Caco-2 (cell line): ENCODE measurements at regions not wholly inside any gene's neighbourhood (a gene's known extent, or its start where the extent isn't known, plus 50 kb on each side); places are given as distances from the start of the nearest gene placed in this dataset.

ENCODE experiments used
- BruUV-seq: library from RNA; stranded (reverse); fragments of 400-500 nt; replicated peaks from 2 replicates; lab custom pipeline; 2021; lab: Mats Ljungman, UMichigan
- CTCF ChIA-PET: fragments of 300-600 bp; sonication (Branson Sonifier 250); formaldehyde crosslinking; loops from one replicate; lab custom pipeline; 2022; ENCODE audit warnings: antibody characterized with exemption; lab: Charles Lee
- POLR2A ChIA-PET: fragments of 300-600 bp; sonication (Branson Sonifier 250); formaldehyde crosslinking; loops from one replicate; lab custom pipeline; 2022; ENCODE audit warnings: antibody characterized with exemption; lab: Charles Lee
- DNase-seq, 2 experiments: peaks; one replicate each; pipeline versions ENCODE4 v3.0.0 to v3.0.0-alpha.2; 2020 to 2022
- H3K27me3 ChIP-seq: replicated peaks from 2 replicates; pipeline ENCODE4 v1.6.0; 2011; ENCODE audit warnings: low read length; ENCODE audit not compliant: control insufficient read depth, insufficient read depth
- H3K36me3 ChIP-seq: 2 replicates; pipeline ENCODE4 v1.5.1; 2011; ENCODE audit warnings: low read length; ENCODE audit not compliant: control insufficient read depth, insufficient read depth
- H3K4me1 ChIP-seq: fragments of 250-450 bp; sonication (Bioruptor Pico); 2 replicates; pipeline ENCODE4 v1.5.1; 2020; ENCODE audit warnings: mild to moderate bottlenecking
- H3K4me3 ChIP-seq: 2 replicates; pipeline ENCODE4 v1.5.1; 2011; ENCODE audit warnings: low read depth, mild to moderate bottlenecking, control low read depth, low read length
- H3K9me3 ChIP-seq: fragments of 250-450 bp; sonication (Bioruptor Pico); 2 replicates; pipeline ENCODE4 v1.5.1; 2020; ENCODE audit warnings: mild to moderate bottlenecking, moderate library complexity
- H3K27ac Mint-ChIP-seq: one replicate; pipeline ENCODE4 v1.8.0; 2022; ENCODE audit warnings: mixed read lengths; ENCODE audit not compliant: unreplicated experiment
- H3K27me3 Mint-ChIP-seq: one replicate; pipeline ENCODE4 v1.8.0; 2022; ENCODE audit warnings: mixed read lengths; ENCODE audit not compliant: insufficient read depth, unreplicated experiment
- H3K36me3 Mint-ChIP-seq: one replicate; pipeline ENCODE4 v1.8.0; 2022; ENCODE audit warnings: mild to moderate bottlenecking, mixed read lengths; ENCODE audit not compliant: insufficient read depth, unreplicated experiment
- H3K4me1 Mint-ChIP-seq: one replicate; pipeline ENCODE4 v1.8.0; 2022; ENCODE audit warnings: low read depth, mixed read lengths; ENCODE audit not compliant: unreplicated experiment
- H3K4me3 Mint-ChIP-seq: one replicate; pipeline ENCODE4 v1.8.0; 2022; ENCODE audit warnings: mild to moderate bottlenecking, moderate library complexity, mixed read lengths; ENCODE audit not compliant: unreplicated experiment
- H3K9me3 Mint-ChIP-seq: one replicate; pipeline ENCODE4 v1.8.0; 2022; ENCODE audit warnings: mixed read lengths; ENCODE audit not compliant: unreplicated experiment
- CTCF ChIP-seq, 2 experiments: fragments of 200-600 bp in 1 of 2; IDR thresholded peaks; 1 replicate in 1 of 2; 2 replicates in 1 of 2; pipeline versions ENCODE4 v1.5.1 to v1.8.0; 2011 to 2022; ENCODE audit warnings: antibody characterized with exemption in 1 of 2, control low read depth in 1 of 2, inconsistent platforms in 1 of 2, low read depth in 1 of 2, low read length in 1 of 2, mild to moderate bottlenecking in 1 of 2, moderate library complexity in 1 of 2; ENCODE audit not compliant: insufficient read depth in 1 of 2, severe bottlenecking in 1 of 2, unreplicated experiment in 1 of 2
- intact Hi-C: fragments of 100-400 bp; cut with micrococcal nuclease; formaldehyde crosslinking; loops from one replicate; pipeline ENCODE4 v1.10.0; 2022; ENCODE audit not compliant: unreplicated experiment

GRCh38 chr1:55580845-55581332 lies 365.7 kb upstream of the USP24 start:
- BruUV-seq, result no TSS peak
- Mint-ChIP-seq H3K4me1 (no peaks in the 10 kb centered on the region), H3K27me3 (no peaks in the 10 kb centered on the region), H3K27ac (no peak overlapping the region), H3K36me3 (no peaks in the 10 kb centered on the region), H3K4me3 (no peak overlapping the region), H3K9me3 (no peaks in the 10 kb centered on the region)
- POLR2A ChIA-PET, result no interaction called here
- H3K4me3 ChIP-seq, result no peak overlapping the region
- no peaks in the 10 kb centered on the region for H3K9me3 ChIP-seq
- CTCF ChIA-PET, result no interaction called here
- intact Hi-C loops, result no loop called here
- no peak for DNase-seq
- H3K4me1 ChIP-seq, result no peaks in the 10 kb centered on the region
- H3K36me3 ChIP-seq, result no peaks in the 10 kb centered on the region
- no peak for TF ChIP-seq CTCF (IDR thresholded peaks at IDR 0.05; ENCODE audit: insufficient read depth in 1 of 2, low read depth in 1 of 2, low read length in 1 of 2, severe bottlenecking in 1 of 2, unreplicated experiment in 1 of 2)
- H3K27me3 ChIP-seq, result no peaks in the 10 kb centered on the region

DNA sequence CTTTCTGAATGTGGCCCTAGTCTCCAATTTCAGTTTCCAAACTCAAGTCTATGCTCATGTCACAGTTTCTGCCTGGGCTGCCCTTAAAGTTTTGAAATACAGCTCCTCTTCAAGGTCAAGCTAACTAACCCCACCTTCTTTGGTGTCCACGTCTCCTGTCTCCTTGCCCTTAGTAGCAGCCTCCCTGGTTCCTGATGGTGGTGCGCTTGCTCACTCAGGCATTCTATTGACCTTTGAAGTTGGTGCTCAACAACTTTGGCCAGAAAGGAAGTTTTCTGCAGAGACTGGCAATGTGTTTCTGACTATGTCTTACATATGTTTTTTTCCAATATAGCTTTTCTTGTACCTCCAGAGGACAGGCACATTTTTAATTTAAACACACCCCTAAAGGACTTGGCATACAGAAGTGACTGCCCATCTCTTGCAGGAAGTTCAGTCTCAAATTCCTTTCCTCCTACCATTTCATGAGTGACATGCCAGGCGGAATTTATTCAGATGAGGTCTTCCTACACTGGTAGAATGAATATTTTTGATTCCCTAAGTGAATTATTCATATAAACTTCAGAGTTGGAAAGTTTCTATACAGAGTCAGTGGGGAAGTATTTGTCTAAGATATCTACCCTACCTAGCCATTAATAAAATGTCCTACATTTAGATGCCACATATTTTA lies 364.3 kb upstream of the USP24 start:
- intact Hi-C loops, result no loop called here
- Mint-ChIP-seq H3K4me1 (no peaks in the 10 kb centered on the region), H3K9me3 (no peaks in the 10 kb centered on the region), H3K27ac (no peak overlapping the region), H3K4me3 (no peak overlapping the region), H3K36me3 (no peaks in the 10 kb centered on the region), H3K27me3 (no peaks in the 10 kb centered on the region)
- ChIA-PET POLR2A (no interaction called here), CTCF (no interaction called here)
- no peak overlapping the region for H3K4me3 ChIP-seq
- H3K9me3 ChIP-seq, result no peaks in the 10 kb centered on the region
- TF ChIP-seq CTCF (IDR thresholded peaks at IDR 0.05; ENCODE audit: insufficient read depth in 1 of 2, low read depth in 1 of 2, low read length in 1 of 2, severe bottlenecking in 1 of 2, unreplicated experiment in 1 of 2), result no peak
- no peaks in the 10 kb centered on the region for H3K36me3 ChIP-seq
- no peak for DNase-seq
- no peaks in the 10 kb centered on the region for H3K4me1 ChIP-seq
- no peaks in the 10 kb centered on the region for H3K27me3 ChIP-seq
- BruUV-seq, result no TSS peak

DNA sequence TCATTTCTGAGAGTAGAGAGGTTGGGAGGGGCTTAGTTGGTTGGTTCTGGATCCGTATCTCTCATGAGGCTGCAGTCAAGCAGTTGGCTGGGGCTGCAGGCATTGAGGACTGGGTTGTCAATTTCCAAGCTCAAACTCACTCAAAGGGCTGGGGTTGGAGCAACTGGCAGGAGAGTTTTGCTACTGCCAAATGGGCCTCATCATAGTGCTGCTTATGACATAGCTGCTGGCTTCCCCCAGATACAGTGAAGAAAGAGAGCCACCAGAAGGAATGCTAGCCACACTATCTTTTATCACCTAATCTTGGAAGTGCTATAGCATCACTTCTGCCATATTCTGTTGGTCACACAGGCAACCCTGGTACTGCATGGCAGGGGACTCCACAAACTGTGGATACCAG lies 363.5 kb upstream of the USP24 start:
- Mint-ChIP-seq H3K4me1 (no peaks in the 10 kb centered on the region), H3K27me3 (no peaks in the 10 kb centered on the region), H3K27ac (no peak overlapping the region), H3K9me3 (no peaks in the 10 kb centered on the region), H3K4me3 (no peak overlapping the region), H3K36me3 (no peaks in the 10 kb centered on the region)
- no peaks in the 10 kb centered on the region for H3K4me1 ChIP-seq
- no peak for DNase-seq
- H3K27me3 ChIP-seq, result no peaks in the 10 kb centered on the region
- intact Hi-C loops, result no loop called here
- ChIA-PET POLR2A (no interaction called here), CTCF (no interaction called here)
- H3K9me3 ChIP-seq, result no peaks in the 10 kb centered on the region
- no peak for TF ChIP-seq CTCF (IDR thresholded peaks at IDR 0.05; ENCODE audit: insufficient read depth in 1 of 2, low read depth in 1 of 2, low read length in 1 of 2, severe bottlenecking in 1 of 2, unreplicated experiment in 1 of 2)
- no peaks in the 10 kb centered on the region for H3K36me3 ChIP-seq
- H3K4me3 ChIP-seq, result no peak overlapping the region
- BruUV-seq, result no TSS peak
